Gastroesophageal sphincter (tissue), 3 donors: ENCODE measurements at regions not wholly inside any gene's neighbourhood (a gene's known extent, or its start where the extent isn't known, plus 50 kb on each side); places are given as distances from the start of the nearest gene placed in this dataset.

Source experiments
- EP300 ChIP-seq: sonication (generic); formaldehyde crosslinking; IDR thresholded peaks from one replicate; pipeline ENCODE4 v1.6.1; 2017; ENCODE audit warnings: antibody characterized with exemption, mild to moderate bottlenecking
- POLR2A ChIP-seq, 2 donors: fragments of 450-650 bp; IDR thresholded peaks; one replicate each; pipeline ENCODE4 v1.6.1; 2017; ENCODE audit warnings: antibody characterized with exemption in 2 of 2, mild to moderate bottlenecking in 2 of 2, moderate library complexity in 1 of 2
- POLR2AphosphoS5 ChIP-seq: sonication (generic); formaldehyde crosslinking; IDR thresholded peaks from one replicate; pipeline ENCODE4 v1.6.1; 2017; ENCODE audit warnings: antibody characterized with exemption
- TF ChIP-seq, protein P1 (sequence below), 4 experiments: fragments of 200-600 bp in 2 of 4; fragments of 450-650 bp in 2 of 4; sonication (generic) in 1 of 4; IDR thresholded peaks; one replicate each; pipeline ENCODE4 v1.5.1; 2017 to 2019; ENCODE audit warnings: antibody characterized with exemption in 4 of 4, mild to moderate bottlenecking in 2 of 4, moderate library complexity in 2 of 4

DNA sequence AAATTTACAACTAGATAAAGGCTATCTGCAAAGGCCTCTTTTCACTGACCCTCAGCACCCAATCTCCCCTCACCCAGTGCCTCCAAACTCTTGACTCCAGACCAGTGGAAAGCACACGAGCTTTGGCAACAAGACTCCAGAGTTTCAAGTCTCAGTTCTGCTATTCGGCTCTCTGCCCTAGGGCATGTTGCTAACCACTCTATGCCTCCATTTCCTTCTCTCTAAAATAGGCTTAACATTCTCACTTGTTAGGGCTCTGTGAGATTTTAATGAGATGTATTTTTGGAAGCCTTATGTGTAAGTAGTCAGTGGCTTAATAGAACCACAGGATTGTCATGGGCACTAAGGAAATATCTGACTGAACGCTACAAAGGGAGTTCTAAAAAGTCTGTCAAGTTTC, 116.5 kb upstream of the IQCM start:
- TF ChIP-seq, protein P1, sequence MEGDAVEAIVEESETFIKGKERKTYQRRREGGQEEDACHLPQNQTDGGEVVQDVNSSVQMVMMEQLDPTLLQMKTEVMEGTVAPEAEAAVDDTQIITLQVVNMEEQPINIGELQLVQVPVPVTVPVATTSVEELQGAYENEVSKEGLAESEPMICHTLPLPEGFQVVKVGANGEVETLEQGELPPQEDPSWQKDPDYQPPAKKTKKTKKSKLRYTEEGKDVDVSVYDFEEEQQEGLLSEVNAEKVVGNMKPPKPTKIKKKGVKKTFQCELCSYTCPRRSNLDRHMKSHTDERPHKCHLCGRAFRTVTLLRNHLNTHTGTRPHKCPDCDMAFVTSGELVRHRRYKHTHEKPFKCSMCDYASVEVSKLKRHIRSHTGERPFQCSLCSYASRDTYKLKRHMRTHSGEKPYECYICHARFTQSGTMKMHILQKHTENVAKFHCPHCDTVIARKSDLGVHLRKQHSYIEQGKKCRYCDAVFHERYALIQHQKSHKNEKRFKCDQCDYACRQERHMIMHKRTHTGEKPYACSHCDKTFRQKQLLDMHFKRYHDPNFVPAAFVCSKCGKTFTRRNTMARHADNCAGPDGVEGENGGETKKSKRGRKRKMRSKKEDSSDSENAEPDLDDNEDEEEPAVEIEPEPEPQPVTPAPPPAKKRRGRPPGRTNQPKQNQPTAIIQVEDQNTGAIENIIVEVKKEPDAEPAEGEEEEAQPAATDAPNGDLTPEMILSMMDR (IDR thresholded peaks at IDR 0.05): no peak
- TF ChIP-seq POLR2A (IDR thresholded peaks at IDR 0.05) (no peak), POLR2AphosphoS5 (no peak), EP300 (no peak)
